ENCODE measurements at regions not wholly inside any gene's neighbourhood (a gene's known extent, or its start where the extent isn't known, plus 50 kb on each side); places are given as distances from the start of the nearest gene placed in this dataset.

GRCh38 chr17:56026915-56027314 is 126.4 kb upstream of the ANKFN1 start:
- FAIRE-seq (no peak), ATAC-seq (no peak), DNase-seq (no peak)
- Histone ChIP-seq H3K36me3 (no peaks in the 10 kb centered on the region), H3K9me3 (no peaks in the 10 kb centered on the region), H3K27me3 (no peaks in the 10 kb centered on the region), H3K4me3 (no peak overlapping the region), H3K27ac (no peak overlapping the region), H3K4me1 (no peaks in the 10 kb centered on the region)
- WGBS, 2 donors, result 31 to 32% methylated on average over 2 of the region's 2 CpGs
- TF ChIP-seq CTCF (IDR thresholded peaks at IDR 0.05), result no peak
- intact Hi-C loops (cut with DNase I), result no loop called here

- no peak for FAIRE-seq
- intact Hi-C loops (cut with DNase I), result no loop called here
- no peaks in the 10 kb centered on the region for H3K9me3 ChIP-seq
- no peak for TF ChIP-seq CTCF (IDR thresholded peaks at IDR 0.05)
- no peak for DNase-seq
- no peaks in the 10 kb centered on the region for H3K27me3 ChIP-seq
- ATAC-seq, result no peak
- H3K36me3 ChIP-seq, result no peaks in the 10 kb centered on the region
- no peak overlapping the region for H3K27ac ChIP-seq
- WGBS, 2 donors, result 28 to 32% methylated on average over 3 of the region's 3 CpGs
- H3K4me1 ChIP-seq, result no peaks in the 10 kb centered on the region
- no peak overlapping the region for H3K4me3 ChIP-seq
Measured at GRCh38 chr17:56028837-56029236, 124.4 kb upstream of the ANKFN1 start.

- intact Hi-C loops (cut with DNase I), result no loop called here
- 48 to 68% methylated on average over 8 of the region's 8 CpGs for WGBS, 2 donors
Measured at GRCh38 chr17:56030009-56030624, 123.2 kb upstream of the ANKFN1 start.

GRCh38 chr17:56031636-56032035 is 121.6 kb upstream of the ANKFN1 start:
- intact Hi-C loops (cut with DNase I), result no loop called here
- WGBS, 2 donors, result 68 to 81% methylated on average over 2 of the region's 2 CpGs
- H3K4me1 ChIP-seq, result no peaks in the 10 kb centered on the region
- H3K27me3 ChIP-seq, result no peaks in the 10 kb centered on the region
- H3K4me3 ChIP-seq, result no peak overlapping the region
- ATAC-seq, result no peak
- FAIRE-seq, result no peak
- DNase-seq, result no peak
- H3K27ac ChIP-seq, result no peak overlapping the region
- no peak for TF ChIP-seq CTCF (IDR thresholded peaks at IDR 0.05)
- H3K9me3 ChIP-seq, result no peaks in the 10 kb centered on the region
- H3K36me3 ChIP-seq, result no peaks in the 10 kb centered on the region

More at GRCh38 chr17:56030009-56030624, 123.2 kb upstream of the ANKFN1 start:
- ATAC-seq (no peak), DNase-seq (no peak), FAIRE-seq (no peak)
- no peaks in the 10 kb centered on the region for H3K27me3 ChIP-seq
- H3K4me1 ChIP-seq, result no peaks in the 10 kb centered on the region
- no peak overlapping the region for H3K4me3 ChIP-seq
- no peaks in the 10 kb centered on the region for H3K9me3 ChIP-seq
- H3K27ac ChIP-seq, result no peak overlapping the region
- H3K36me3 ChIP-seq, result no peaks in the 10 kb centered on the region
- no peak for TF ChIP-seq CTCF (IDR thresholded peaks at IDR 0.05)

- FAIRE-seq (no peak), DNase-seq (no peak), ATAC-seq (peak in 1 of 4 donors; percentile 35)
Measured at GRCh38 chr17:56034197-56034635, 119.1 kb upstream of the ANKFN1 start.

More at GRCh38 chr17:56034197-56034635, 119.1 kb upstream of the ANKFN1 start:
- Histone ChIP-seq H3K27ac (no peak overlapping the region), H3K27me3 (no peaks in the 10 kb centered on the region), H3K4me3 (no peak overlapping the region), H3K36me3 (no peaks in the 10 kb centered on the region), H3K9me3 (no peaks in the 10 kb centered on the region), H3K4me1 (no peaks in the 10 kb centered on the region)
- 73 to 84% methylated on average over 6 of the region's 6 CpGs for WGBS, 2 donors
- intact Hi-C loops (cut with DNase I), result no loop called here
- no peak for TF ChIP-seq CTCF (IDR thresholded peaks at IDR 0.05)
